Stimulated activated CD4-positive, alpha-beta T cell treated with anti-CD3 and anti-CD28 coated beads, Interleukin-12 subunit alpha, Interleukin-12 subunit beta, amount 100 ng/mL, for 24 hours (primary cell): ENCODE measurements at regions not wholly inside any gene's neighbourhood (a gene's known extent, or its start where the extent isn't known, plus 50 kb on each side); places are given as distances from the start of the nearest gene placed in this dataset.

ENCODE experiments used
- DNase-seq, 2 experiments: peaks; one replicate each; pipeline ENCODE4 v3.0.0-alpha.2; 2020; ENCODE audit warnings: low read depth in 2 of 2

DNA sequence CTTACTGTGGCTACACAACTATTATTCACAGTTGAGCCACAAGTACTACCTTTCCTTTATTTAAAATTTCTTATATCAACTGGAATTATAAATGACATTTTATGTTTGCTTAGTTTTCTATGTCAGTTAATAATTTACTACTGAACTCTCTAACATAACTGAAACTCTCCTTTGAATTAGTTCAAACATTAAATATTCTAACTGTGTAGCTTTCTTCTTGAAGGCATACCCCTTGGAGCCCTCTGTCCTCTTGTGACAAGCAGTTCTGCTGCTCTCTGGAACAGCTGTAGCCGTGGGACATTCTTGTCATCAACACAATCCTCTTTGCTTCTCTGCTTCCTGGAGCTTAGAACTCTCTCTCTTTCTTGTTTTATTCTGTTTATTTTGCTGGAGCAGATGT lies 244.8 kb downstream of the NHLRC3 start:
- DNase-seq, result no peak

DNA sequence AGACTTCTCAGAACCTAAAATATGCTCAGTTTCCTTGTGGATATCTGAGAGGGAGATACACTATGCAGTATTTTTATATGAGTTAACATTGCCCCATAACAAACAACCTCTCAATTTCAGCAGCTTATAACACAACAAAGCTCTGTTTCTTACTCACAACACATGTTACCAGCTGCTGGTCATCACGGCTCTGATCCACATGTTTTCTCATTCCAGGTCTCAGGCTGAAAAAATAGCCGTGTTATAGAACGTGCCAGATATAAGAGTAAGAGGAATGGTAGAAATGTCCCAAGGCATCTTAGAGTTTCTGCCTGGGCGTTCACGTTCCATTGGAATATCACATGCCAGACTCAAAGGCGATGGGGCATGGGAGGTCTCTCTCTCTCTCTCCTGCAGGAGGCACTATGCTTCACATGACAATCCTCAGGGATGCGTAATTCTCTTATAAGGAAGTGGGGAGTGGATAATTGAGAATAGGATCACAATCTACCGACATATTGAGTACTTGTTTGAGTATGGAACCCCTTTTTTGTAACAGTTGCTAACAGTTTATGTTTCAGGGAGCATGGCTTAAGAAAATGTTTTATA lies 246.6 kb downstream of the NHLRC3 start:
- DNase-seq, result no peak
